ENCODE measurements at regions not wholly inside any gene's neighbourhood (a gene's known extent, or its start where the extent isn't known, plus 50 kb on each side); places are given as distances from the start of the nearest gene placed in this dataset.

GRCh38 chr5:101271416-101271815 is 368.3 kb upstream of the ST8SIA4 start:
- no peak overlapping the region for H3K4me3 ChIP-seq
- H3K4me1 ChIP-seq: no peaks in the 10 kb centered on the region
- no peak for TF ChIP-seq POLR2A (IDR thresholded peaks at IDR 0.05)
- no peak for TF ChIP-seq CTCF (IDR thresholded peaks at IDR 0.05)
- no peaks in the 10 kb centered on the region for H3K9me3 ChIP-seq
- H3K27me3 ChIP-seq: no peaks in the 10 kb centered on the region
- no peak for DNase-seq
- intact Hi-C loops (cut with DNase I; ENCODE audit: low total_unique reads): no loop called here
- no peak overlapping the region for H3K27ac ChIP-seq
- H3K36me3 ChIP-seq: no peaks in the 10 kb centered on the region

GRCh38 chr5:101260857-101261256 is 357.8 kb upstream of the ST8SIA4 start:
- Histone ChIP-seq H3K27me3 (no peaks in the 10 kb centered on the region), H3K27ac (no peak overlapping the region), H3K36me3 (no peaks in the 10 kb centered on the region), H3K4me1 (no peaks in the 10 kb centered on the region), H3K4me3 (no peak overlapping the region), H3K9me3 (no peaks in the 10 kb centered on the region)
- intact Hi-C loops (cut with DNase I; ENCODE audit: low total_unique reads): no loop called here
- DNase-seq: no peak
- no peak for TF ChIP-seq POLR2A (IDR thresholded peaks at IDR 0.05)
- no peak for TF ChIP-seq CTCF (IDR thresholded peaks at IDR 0.05)

GRCh38 chr5:101253096-101253495 is 350.0 kb upstream of the ST8SIA4 start:
- Histone ChIP-seq H3K4me3 (no peak overlapping the region), H3K9me3 (no peaks in the 10 kb centered on the region), H3K27me3 (no peaks in the 10 kb centered on the region), H3K4me1 (no peaks in the 10 kb centered on the region), H3K27ac (no peak overlapping the region), H3K36me3 (no peaks in the 10 kb centered on the region)
- DNase-seq: no peak
- TF ChIP-seq CTCF (IDR thresholded peaks at IDR 0.05) (no peak), POLR2A (IDR thresholded peaks at IDR 0.05) (no peak)
- intact Hi-C loops (cut with DNase I; ENCODE audit: low total_unique reads): no loop called here

GRCh38 chr5:101244621-101245020 is 341.5 kb upstream of the ST8SIA4 start:
- H3K36me3 ChIP-seq: no peaks in the 10 kb centered on the region
- intact Hi-C loops (cut with DNase I; ENCODE audit: low total_unique reads): no loop called here
- DNase-seq: no peak
- H3K4me1 ChIP-seq: no peaks in the 10 kb centered on the region
- no peaks in the 10 kb centered on the region for H3K9me3 ChIP-seq
- H3K27ac ChIP-seq: no peak overlapping the region
- H3K4me3 ChIP-seq: no peak overlapping the region
- TF ChIP-seq POLR2A (IDR thresholded peaks at IDR 0.05) (no peak), CTCF (IDR thresholded peaks at IDR 0.05) (no peak)
- H3K27me3 ChIP-seq: no peaks in the 10 kb centered on the region

- no peak for DNase-seq
- no peak overlapping the region for H3K27ac ChIP-seq
- TF ChIP-seq POLR2A (IDR thresholded peaks at IDR 0.05) (no peak), CTCF (IDR thresholded peaks at IDR 0.05) (no peak)
- H3K4me3 ChIP-seq: no peak overlapping the region
- intact Hi-C loops (cut with DNase I; ENCODE audit: low total_unique reads): no loop called here
- H3K27me3 ChIP-seq: no peaks in the 10 kb centered on the region
- no peaks in the 10 kb centered on the region for H3K9me3 ChIP-seq
- H3K4me1 ChIP-seq: no peaks in the 10 kb centered on the region
- H3K36me3 ChIP-seq: no peaks in the 10 kb centered on the region
These were observed 309.9 kb upstream of the ST8SIA4 start for GRCh38 chr5:101212942-101213514.

Data from uterus (tissue), 3 donors.